NB4 (cell line): ENCODE measurements at regions not wholly inside any gene's neighbourhood (a gene's known extent, or its start where the extent isn't known, plus 50 kb on each side); places are given as distances from the start of the nearest gene placed in this dataset.

Experiments used
- DNase-seq: peaks from one replicate; pipeline ENCODE4 v3.0.0; 2010; ENCODE audit warnings: low read depth
- H3K4me3 ChIP-seq: one replicate; pipeline ENCODE4 v1.5.1; 2011; ENCODE audit warnings: mild to moderate bottlenecking, low read depth, low read length, moderate library complexity
- MAX ChIP-seq: IDR thresholded peaks from 2 replicates; pipeline ENCODE4 v1.6.1; 2011; ENCODE audit warnings: low read depth, low read length
- MYC ChIP-seq: IDR thresholded peaks from 2 replicates; pipeline ENCODE4 v1.6.1; 2011; ENCODE audit warnings: low read depth, low read length
- POLR2A ChIP-seq: IDR thresholded peaks from 2 replicates; pipeline ENCODE4 v1.6.1; 2011; ENCODE audit warnings: mild to moderate bottlenecking; ENCODE audit not compliant: insufficient read length; ENCODE audit errors: extremely low read depth
- TF ChIP-seq, protein P1 (sequence below): IDR thresholded peaks from one replicate; pipeline ENCODE4 v1.5.1; 2012; ENCODE audit warnings: low read depth, low read length

DNA sequence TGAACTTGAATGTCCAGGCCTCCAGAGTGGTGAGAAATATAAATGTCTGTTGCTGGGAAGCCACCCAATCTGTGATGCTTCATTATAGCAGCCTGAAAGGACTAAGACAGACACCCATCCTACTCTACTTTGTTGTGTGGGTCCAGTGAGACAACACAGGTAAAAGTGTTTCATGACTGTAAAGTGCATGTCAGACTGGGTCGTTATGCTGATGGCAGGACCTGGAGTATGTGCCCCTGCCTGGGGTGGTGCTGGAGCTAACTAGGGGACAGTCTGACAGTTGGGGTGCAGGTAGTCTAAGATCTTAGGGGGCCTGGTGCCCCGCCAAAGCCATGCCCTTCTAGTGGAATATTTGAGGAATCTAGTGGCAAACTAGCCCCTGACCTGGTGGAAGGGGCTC lies 165.6 kb downstream of the TRIM29 start:
- no peak overlapping the region for H3K4me3 ChIP-seq
- DNase-seq: no peak
- TF ChIP-seq POLR2A: no peak
- no peak for TF ChIP-seq MAX
- no peak for TF ChIP-seq MYC
- TF ChIP-seq, protein P1, sequence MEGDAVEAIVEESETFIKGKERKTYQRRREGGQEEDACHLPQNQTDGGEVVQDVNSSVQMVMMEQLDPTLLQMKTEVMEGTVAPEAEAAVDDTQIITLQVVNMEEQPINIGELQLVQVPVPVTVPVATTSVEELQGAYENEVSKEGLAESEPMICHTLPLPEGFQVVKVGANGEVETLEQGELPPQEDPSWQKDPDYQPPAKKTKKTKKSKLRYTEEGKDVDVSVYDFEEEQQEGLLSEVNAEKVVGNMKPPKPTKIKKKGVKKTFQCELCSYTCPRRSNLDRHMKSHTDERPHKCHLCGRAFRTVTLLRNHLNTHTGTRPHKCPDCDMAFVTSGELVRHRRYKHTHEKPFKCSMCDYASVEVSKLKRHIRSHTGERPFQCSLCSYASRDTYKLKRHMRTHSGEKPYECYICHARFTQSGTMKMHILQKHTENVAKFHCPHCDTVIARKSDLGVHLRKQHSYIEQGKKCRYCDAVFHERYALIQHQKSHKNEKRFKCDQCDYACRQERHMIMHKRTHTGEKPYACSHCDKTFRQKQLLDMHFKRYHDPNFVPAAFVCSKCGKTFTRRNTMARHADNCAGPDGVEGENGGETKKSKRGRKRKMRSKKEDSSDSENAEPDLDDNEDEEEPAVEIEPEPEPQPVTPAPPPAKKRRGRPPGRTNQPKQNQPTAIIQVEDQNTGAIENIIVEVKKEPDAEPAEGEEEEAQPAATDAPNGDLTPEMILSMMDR: no peak

- no peak for DNase-seq
- no peak overlapping the region for H3K4me3 ChIP-seq
- TF ChIP-seq MAX (no peak), POLR2A (no peak), MYC (no peak)
- TF ChIP-seq, protein P1: no peak
Observed at GRCh38 chr11:119970555-119971304, 167.2 kb downstream of the TRIM29 start.

GRCh38 chr11:119964136-119965025 lies 173.5 kb downstream of the TRIM29 start:
- DNase-seq: no peak
- TF ChIP-seq POLR2A: no peak
- no peak for TF ChIP-seq MAX
- no peak for TF ChIP-seq MYC
- TF ChIP-seq, protein P1: no peak
- H3K4me3 ChIP-seq: no peak overlapping the region

GRCh38 chr11:119957951-119958350 lies 180.0 kb downstream of the TRIM29 start:
- no peak for DNase-seq
- H3K4me3 ChIP-seq: no peak overlapping the region
- TF ChIP-seq, protein P1: no peak
- TF ChIP-seq POLR2A (no peak), MAX (no peak), MYC (no peak)

DNA sequence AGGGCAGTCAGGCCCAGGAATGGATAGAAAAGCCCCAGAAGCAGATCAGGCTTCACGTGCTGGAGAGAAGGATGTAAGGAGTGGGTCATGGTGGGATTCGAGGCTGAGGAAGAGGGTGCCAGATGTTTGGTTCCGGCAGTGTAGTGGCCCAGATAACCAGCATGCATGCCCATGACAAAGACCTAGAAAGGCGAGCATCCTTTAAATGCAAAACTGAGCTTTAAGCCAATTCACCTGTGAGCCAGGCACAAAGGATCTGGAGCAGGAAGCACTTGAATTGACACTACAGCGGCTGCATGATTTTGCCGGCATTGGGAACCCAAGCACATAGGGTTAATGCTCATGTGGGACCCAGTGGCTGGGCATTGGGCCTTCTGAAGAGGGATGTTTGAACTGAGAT lies 185.5 kb downstream of the TRIM29 start:
- TF ChIP-seq MYC: no peak
- DNase-seq: no peak
- no peak overlapping the region for H3K4me3 ChIP-seq

- DNase-seq: no peak
- no peak for TF ChIP-seq MAX
- TF ChIP-seq POLR2A: no peak
- no peak for TF ChIP-seq MYC
- TF ChIP-seq, protein P1: no peak
- H3K4me3 ChIP-seq: no peak overlapping the region
Observed at GRCh38 chr11:119943298-119943655, 194.6 kb downstream of the TRIM29 start.
